ENCODE measurements at regions not wholly inside any gene's neighbourhood (a gene's known extent, or its start where the extent isn't known, plus 50 kb on each side); places are given as distances from the start of the nearest gene placed in this dataset.

DNA sequence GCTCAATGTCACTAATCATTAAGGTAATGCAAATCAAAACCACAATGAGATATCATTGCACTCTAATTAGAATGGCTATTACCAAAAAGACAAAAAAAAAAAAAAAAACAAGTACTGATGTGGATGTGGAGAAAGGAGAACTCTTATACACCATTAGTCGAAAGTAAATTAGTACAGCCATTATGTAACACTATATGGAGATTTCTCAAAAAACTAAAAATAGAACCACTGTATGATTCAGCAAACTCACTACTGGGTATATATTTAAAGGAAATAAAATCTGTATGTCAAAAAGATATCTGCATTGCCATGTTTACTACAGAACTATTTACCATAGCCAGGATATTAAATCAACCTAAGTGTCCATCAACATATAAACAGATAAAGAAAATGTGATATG is 265.4 kb upstream of the ARHGAP20 start:
- no peaks in the 10 kb centered on the region for H3K4me1 ChIP-seq
- H3K27me3 ChIP-seq (replicated peaks in 1 of 7) = no peaks in the 10 kb centered on the region
- no peaks in the 10 kb centered on the region for H3K36me3 ChIP-seq
- DNase-seq = no peak
- TF ChIP-seq POLR2AphosphoS5 (IDR thresholded peaks at IDR 0.05) (no peak), POLR2A (IDR thresholded peaks at IDR 0.05) (no peak)
- TF ChIP-seq, protein P1, sequence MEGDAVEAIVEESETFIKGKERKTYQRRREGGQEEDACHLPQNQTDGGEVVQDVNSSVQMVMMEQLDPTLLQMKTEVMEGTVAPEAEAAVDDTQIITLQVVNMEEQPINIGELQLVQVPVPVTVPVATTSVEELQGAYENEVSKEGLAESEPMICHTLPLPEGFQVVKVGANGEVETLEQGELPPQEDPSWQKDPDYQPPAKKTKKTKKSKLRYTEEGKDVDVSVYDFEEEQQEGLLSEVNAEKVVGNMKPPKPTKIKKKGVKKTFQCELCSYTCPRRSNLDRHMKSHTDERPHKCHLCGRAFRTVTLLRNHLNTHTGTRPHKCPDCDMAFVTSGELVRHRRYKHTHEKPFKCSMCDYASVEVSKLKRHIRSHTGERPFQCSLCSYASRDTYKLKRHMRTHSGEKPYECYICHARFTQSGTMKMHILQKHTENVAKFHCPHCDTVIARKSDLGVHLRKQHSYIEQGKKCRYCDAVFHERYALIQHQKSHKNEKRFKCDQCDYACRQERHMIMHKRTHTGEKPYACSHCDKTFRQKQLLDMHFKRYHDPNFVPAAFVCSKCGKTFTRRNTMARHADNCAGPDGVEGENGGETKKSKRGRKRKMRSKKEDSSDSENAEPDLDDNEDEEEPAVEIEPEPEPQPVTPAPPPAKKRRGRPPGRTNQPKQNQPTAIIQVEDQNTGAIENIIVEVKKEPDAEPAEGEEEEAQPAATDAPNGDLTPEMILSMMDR (IDR thresholded peaks at IDR 0.05 in 8 of 11, conservative IDR thresholded peaks at IDR 0.05 in 3 of 11) = no peak
- no peak overlapping the region for H3K4me3 ChIP-seq
- intact Hi-C loops (cut with DNase I; ENCODE audit: low total_unique reads) = no loop called here
- H3K27ac ChIP-seq = no peak overlapping the region
- peaks cover 0 to 18% (median 8%) of the 10 kb centered on the region in 8 donors for H3K9me3 ChIP-seq
- 46 to 90% (median 61%) methylated on average over 1 of the region's 1 CpG for WGBS, 5 donors

DNA sequence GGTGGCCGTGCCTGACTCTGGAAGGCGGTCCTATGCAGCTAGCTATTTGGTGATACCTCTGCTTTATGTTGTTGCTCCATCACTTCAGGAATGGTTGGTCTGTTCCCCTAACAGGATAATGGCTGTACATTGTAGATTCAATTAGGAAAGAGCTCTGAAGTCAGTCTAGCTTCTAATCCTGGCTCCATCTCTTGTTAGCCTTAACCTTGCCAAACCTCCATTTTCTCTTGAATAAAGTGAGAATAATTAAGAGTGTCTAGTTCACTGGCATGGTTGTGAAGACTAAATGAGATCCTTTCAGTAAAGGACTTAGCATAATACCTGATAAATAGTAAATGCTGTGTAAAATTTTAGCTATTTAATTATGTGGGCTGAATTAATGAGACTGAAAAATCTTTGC is 262.5 kb upstream of the ARHGAP20 start:
- intact Hi-C loops (cut with DNase I; ENCODE audit: low total_unique reads) = no loop called here
- WGBS, 5 donors = 83 to 99% (median 97%) methylated on average over 2 of the region's 2 CpGs

DNA sequence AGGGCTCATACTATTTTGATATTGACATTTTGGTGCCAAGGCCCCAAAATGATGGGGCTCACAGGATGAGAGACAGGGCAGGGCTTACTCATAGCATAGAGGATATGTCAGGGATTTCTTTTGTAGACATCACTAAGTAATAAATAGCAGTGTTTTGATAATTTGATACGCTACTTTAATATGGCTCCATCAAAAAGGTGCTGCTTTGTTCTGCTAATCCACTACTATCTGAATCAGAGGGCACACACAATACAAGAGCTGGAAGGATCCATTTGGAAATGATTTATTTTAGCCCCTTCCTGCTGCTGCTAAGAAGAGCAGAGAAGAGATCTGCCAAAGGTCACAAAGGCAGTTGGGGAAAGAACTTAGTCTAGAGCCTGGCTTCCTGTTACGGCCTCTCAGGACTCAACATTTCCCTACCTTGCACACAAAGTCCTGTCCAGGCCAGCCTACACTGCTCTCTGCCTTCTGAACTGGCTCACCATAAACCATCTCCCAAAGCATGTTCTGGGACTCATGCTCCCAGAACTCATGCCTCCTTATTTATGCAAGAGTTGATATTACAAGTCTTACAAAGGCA is 261.3 kb upstream of the ARHGAP20 start:
- no peak for TF ChIP-seq POLR2A (IDR thresholded peaks at IDR 0.05)
- no peak for TF ChIP-seq POLR2AphosphoS5 (IDR thresholded peaks at IDR 0.05)
- TF ChIP-seq, protein P1 (IDR thresholded peaks at IDR 0.05 in 8 of 11, conservative IDR thresholded peaks at IDR 0.05 in 3 of 11) = no peak
- no peak for DNase-seq
- Histone ChIP-seq H3K36me3 (no peaks in the 10 kb centered on the region), H3K9me3 (peaks cover 0 to 9% (median 0%) of the 10 kb centered on the region in 8 donors), H3K4me3 (no peak overlapping the region), H3K27ac (no peak overlapping the region), H3K27me3 (replicated peaks in 1 of 7) (no peaks in the 10 kb centered on the region), H3K4me1 (peaks cover 0 to 4% (median 0%) of the 10 kb centered on the region in 6 donors)
- intact Hi-C loops (cut with DNase I; ENCODE audit: low total_unique reads) = no loop called here
- WGBS, 5 donors = 47 to 74% (median 59%) methylated on average over 2 of the region's 2 CpGs

More for the DNA sequence above, 262.5 kb upstream of the ARHGAP20 start:
- Histone ChIP-seq H3K4me1 (no peaks in the 10 kb centered on the region), H3K4me3 (no peak overlapping the region), H3K27me3 (replicated peaks in 1 of 7) (no peaks in the 10 kb centered on the region), H3K27ac (no peak overlapping the region), H3K9me3 (peaks cover 0 to 18% (median 8%) of the 10 kb centered on the region in 8 donors), H3K36me3 (no peaks in the 10 kb centered on the region)
- TF ChIP-seq POLR2A (IDR thresholded peaks at IDR 0.05) = no peak
- TF ChIP-seq POLR2AphosphoS5 (IDR thresholded peaks at IDR 0.05) = no peak
- TF ChIP-seq, protein P1 (IDR thresholded peaks at IDR 0.05 in 8 of 11, conservative IDR thresholded peaks at IDR 0.05 in 3 of 11) = no peak
- DNase-seq = no peak

DNA sequence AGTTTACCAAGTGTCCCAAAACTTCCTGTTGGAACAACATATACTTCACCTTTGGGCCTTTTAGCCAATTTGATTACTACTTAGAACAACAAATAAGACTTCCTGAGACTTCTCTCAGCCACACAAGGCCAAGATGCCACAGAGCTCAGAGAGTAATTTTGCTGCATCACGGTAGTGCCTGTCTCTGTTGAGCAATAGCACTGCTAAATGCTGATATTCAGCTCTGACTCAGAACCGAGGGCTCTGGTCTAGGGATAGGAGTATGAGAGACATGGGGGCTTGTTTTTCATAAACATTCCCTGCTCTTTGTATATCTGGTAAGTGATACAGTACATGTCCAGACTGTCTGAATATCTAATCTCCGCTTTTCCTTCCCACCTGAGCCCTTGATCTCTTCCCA is 260.4 kb upstream of the ARHGAP20 start:
- Histone ChIP-seq H3K4me3 (no peak overlapping the region), H3K27ac (no peak overlapping the region), H3K27me3 (replicated peaks in 1 of 7) (no peaks in the 10 kb centered on the region), H3K9me3 (peaks cover 0 to under 1% (median 0%) of the 10 kb centered on the region in 8 donors), H3K36me3 (no peaks in the 10 kb centered on the region), H3K4me1 (peaks cover 0 to 7% (median 0%) of the 10 kb centered on the region in 6 donors)
- intact Hi-C loops (cut with DNase I; ENCODE audit: low total_unique reads) = no loop called here
- no peak for DNase-seq
- TF ChIP-seq POLR2AphosphoS5 (IDR thresholded peaks at IDR 0.05) (no peak), POLR2A (IDR thresholded peaks at IDR 0.05) (no peak)
- TF ChIP-seq, protein P1 (IDR thresholded peaks at IDR 0.05 in 8 of 11, conservative IDR thresholded peaks at IDR 0.05 in 3 of 11) = no peak
- WGBS, 5 donors = 47 to 67% (median 54%) methylated on average over 3 of the region's 3 CpGs

Measured in spleen (tissue), 11 donors.